HL-60 (cell line): ENCODE measurements at regions not wholly inside any gene's neighbourhood (a gene's known extent, or its start where the extent isn't known, plus 50 kb on each side); places are given as distances from the start of the nearest gene placed in this dataset.

ENCODE experiments used
- GABPA ChIP-seq: IDR thresholded peaks from 2 replicates; pipeline ENCODE4 v1.6.1; 2012; ENCODE audit warnings: low read depth
- TF ChIP-seq, protein P1 (sequence below): IDR thresholded peaks from one replicate; pipeline ENCODE4 v1.5.1; 2011; ENCODE audit warnings: low read length, control low read depth, inconsistent platforms; ENCODE audit not compliant: insufficient read depth

GRCh38 chr14:23877538-23878180, 75.9 kb upstream of the DHRS4 start:
- TF ChIP-seq, protein P1, sequence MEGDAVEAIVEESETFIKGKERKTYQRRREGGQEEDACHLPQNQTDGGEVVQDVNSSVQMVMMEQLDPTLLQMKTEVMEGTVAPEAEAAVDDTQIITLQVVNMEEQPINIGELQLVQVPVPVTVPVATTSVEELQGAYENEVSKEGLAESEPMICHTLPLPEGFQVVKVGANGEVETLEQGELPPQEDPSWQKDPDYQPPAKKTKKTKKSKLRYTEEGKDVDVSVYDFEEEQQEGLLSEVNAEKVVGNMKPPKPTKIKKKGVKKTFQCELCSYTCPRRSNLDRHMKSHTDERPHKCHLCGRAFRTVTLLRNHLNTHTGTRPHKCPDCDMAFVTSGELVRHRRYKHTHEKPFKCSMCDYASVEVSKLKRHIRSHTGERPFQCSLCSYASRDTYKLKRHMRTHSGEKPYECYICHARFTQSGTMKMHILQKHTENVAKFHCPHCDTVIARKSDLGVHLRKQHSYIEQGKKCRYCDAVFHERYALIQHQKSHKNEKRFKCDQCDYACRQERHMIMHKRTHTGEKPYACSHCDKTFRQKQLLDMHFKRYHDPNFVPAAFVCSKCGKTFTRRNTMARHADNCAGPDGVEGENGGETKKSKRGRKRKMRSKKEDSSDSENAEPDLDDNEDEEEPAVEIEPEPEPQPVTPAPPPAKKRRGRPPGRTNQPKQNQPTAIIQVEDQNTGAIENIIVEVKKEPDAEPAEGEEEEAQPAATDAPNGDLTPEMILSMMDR, result no peak
- no peak for TF ChIP-seq GABPA
